Adrenal gland (tissue), 9 donors: ENCODE measurements at regions not wholly inside any gene's neighbourhood (a gene's known extent, or its start where the extent isn't known, plus 50 kb on each side); places are given as distances from the start of the nearest gene placed in this dataset.

Source experiments
- DNase-seq, 7 donors: peaks; one replicate each; pipeline ENCODE4 v3.0.0-alpha.2; 2019 to 2020
- H3K27ac ChIP-seq, 5 donors: fragments of 200-600 bp; sonication (generic) in 4 of 5; 1 replicate in 3 of 5; 2 replicates in 2 of 5; pipeline versions ENCODE4 v1.5.1 to v1.8.0; 2016 to 2020; ENCODE audit warnings: mild to moderate bottlenecking in 1 of 5
- H3K27me3 ChIP-seq: fragments of 200-600 bp; 2 replicates; pipeline ENCODE4 v1.8.0; 2021
- H3K36me3 ChIP-seq, 2 donors: fragments of 200-600 bp; replicated peaks in 1 of 2; 1 replicate in 1 of 2; 2 replicates in 1 of 2; pipeline versions ENCODE4 v1.5.1 to v1.8.0; 2018 to 2022
- H3K4me1 ChIP-seq, 2 donors: fragments of 200-600 bp; replicated peaks in 1 of 2; 1 replicate in 1 of 2; 2 replicates in 1 of 2; pipeline versions ENCODE4 v1.5.1 to v1.8.0; 2018 to 2021
- H3K4me3 ChIP-seq, 4 donors: fragments of 200-600 bp; sonication (generic) in 3 of 4; one replicate each; pipeline ENCODE4 v1.5.1; 2016 to 2018
- H3K9me3 ChIP-seq, 3 donors: fragments of 200-600 bp; sonication (generic) in 1 of 3; replicated peaks in 1 of 3; 1 replicate in 2 of 3; 2 replicates in 1 of 3; pipeline versions ENCODE4 v1.5.1 to v1.8.0; 2016 to 2021
- POLR2A ChIP-seq, 2 donors: fragments of 450-650 bp; IDR thresholded peaks; one replicate each; pipeline ENCODE4 v1.6.1; 2017; ENCODE audit warnings: antibody characterized with exemption in 2 of 2, mild to moderate bottlenecking in 2 of 2, moderate library complexity in 1 of 2
- WGBS, 4 donors: extraction: QIAGEN DNeasy Blood & Tissue Kit in 2 of 4; methylation state at CpG; one replicate each; pipeline versions ENCODE4 v1.1.5 to v1.1.7; 2013 to 2017; 5-methylcytosine and 5-hydroxymethylcytosine counted together
- intact Hi-C, 2 donors: fragments of 100-400 bp; cut with DNase I; formaldehyde crosslinking; loops; one replicate each; pipeline versions ENCODE4 v1.14.1 to v1.15.0; 2022 to 2023
- TF ChIP-seq, protein P1 (sequence below), 6 experiments: fragments of 450-650 bp in 4 of 6; fragments of 200-600 bp in 2 of 6; sonication (generic) in 1 of 6; IDR thresholded peaks; 1 replicate in 5 of 6; 2 replicates in 1 of 6; pipeline versions ENCODE4 v1.5.1 to v1.8.0; 2016 to 2021; ENCODE audit warnings: antibody characterized with exemption in 6 of 6, mild to moderate bottlenecking in 2 of 6, moderate library complexity in 1 of 6
- donor health status: healthy with polysubstance abuse.
- donor health status: Bipolar disorder and iron deficiency.
- donor health status: DM: yes; HTN: yes; CAD: no.
- donor health status: DM: no; HTN: no; CAD: no.
- donor health status: DM: no; HTN: no; CAD: no.

DNA sequence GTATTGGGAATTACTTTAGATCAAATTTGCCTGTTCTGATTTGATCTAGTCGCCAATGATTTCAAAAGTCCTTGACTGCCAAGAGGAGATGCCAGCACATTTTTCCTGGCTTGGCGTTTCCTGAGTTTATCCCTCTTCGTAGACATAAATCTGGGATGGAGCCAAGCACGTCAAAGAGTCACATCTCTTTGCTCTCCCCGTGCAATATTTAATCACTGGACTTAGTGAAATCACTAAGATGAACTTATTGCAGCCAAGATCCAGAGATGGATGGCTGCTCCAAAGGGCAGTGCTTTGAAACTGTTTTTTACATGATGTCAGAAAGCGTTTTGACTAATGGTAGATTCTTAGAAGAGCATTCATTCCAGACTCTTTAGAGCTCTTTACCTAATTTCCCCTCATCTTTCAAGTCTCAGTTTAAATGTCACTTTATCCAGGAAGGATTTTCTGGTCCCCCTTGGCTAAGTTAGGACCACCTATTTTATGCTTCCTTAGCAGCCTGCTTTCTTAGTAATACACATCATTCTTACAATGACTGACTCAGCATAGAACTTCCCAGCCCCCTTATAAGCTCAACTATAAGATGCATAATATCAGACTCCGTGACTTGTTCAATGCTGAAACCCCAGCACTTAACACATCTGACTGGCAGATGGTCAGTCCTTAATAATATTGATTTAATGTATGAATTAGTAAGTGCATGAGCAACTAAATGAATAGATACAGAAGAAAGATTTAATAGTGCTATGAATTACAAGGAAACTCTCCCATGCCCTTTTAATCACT is 94.4 kb upstream of the GREM2 start:
- H3K27me3 ChIP-seq: no peaks in the 10 kb centered on the region
- intact Hi-C loops: no loop called here
- no peak overlapping the region for H3K4me3 ChIP-seq
- 29 to 43% (median 37%) methylated on average over 7 of the region's 7 CpGs for WGBS, 4 donors
- no peaks in the 10 kb centered on the region for H3K4me1 ChIP-seq
- no peak for TF ChIP-seq POLR2A (IDR thresholded peaks at IDR 0.05)
- TF ChIP-seq, protein P1, sequence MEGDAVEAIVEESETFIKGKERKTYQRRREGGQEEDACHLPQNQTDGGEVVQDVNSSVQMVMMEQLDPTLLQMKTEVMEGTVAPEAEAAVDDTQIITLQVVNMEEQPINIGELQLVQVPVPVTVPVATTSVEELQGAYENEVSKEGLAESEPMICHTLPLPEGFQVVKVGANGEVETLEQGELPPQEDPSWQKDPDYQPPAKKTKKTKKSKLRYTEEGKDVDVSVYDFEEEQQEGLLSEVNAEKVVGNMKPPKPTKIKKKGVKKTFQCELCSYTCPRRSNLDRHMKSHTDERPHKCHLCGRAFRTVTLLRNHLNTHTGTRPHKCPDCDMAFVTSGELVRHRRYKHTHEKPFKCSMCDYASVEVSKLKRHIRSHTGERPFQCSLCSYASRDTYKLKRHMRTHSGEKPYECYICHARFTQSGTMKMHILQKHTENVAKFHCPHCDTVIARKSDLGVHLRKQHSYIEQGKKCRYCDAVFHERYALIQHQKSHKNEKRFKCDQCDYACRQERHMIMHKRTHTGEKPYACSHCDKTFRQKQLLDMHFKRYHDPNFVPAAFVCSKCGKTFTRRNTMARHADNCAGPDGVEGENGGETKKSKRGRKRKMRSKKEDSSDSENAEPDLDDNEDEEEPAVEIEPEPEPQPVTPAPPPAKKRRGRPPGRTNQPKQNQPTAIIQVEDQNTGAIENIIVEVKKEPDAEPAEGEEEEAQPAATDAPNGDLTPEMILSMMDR (IDR thresholded peaks at IDR 0.05): no peak
- DNase-seq: peak in 4 of 7 donors; percentile 29 to 56 (median 42)
- H3K9me3 ChIP-seq: no peaks in the 10 kb centered on the region
- H3K36me3 ChIP-seq: no peaks in the 10 kb centered on the region
- H3K27ac ChIP-seq: no peak overlapping the region

DNA sequence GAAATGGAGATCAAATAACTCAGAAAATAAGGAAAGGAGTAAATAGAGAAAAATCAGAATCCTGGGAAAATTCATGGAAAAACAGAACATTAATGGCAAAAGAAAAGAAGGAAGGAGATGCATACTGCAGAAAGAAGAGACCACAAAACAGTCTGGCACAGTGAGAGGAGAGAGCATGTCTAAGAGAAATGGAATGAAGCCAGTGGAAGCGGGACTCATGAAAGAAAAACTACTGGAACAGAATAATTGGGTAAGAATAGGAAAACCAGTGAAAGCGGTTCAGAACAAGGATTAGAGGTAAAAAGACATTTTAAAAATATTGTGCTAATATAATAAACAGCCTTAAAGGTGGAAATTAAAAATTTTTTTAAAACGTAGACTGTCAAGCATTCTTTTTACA is 93.6 kb upstream of the GREM2 start:
- no peak for TF ChIP-seq POLR2A (IDR thresholded peaks at IDR 0.05)
- TF ChIP-seq, protein P1 (IDR thresholded peaks at IDR 0.05): no peak
- 47 to 55% (median 51%) methylated on average over 3 of the region's 3 CpGs for whole genome bisulfite sequencing, 4 donors
- Histone ChIP-seq H3K4me1 (no peaks in the 10 kb centered on the region), H3K4me3 (no peak overlapping the region), H3K27me3 (no peaks in the 10 kb centered on the region), H3K36me3 (no peaks in the 10 kb centered on the region), H3K9me3 (no peaks in the 10 kb centered on the region), H3K27ac (no peak overlapping the region)
- DNase-seq: no peak
- intact Hi-C loops: no loop called here

DNA sequence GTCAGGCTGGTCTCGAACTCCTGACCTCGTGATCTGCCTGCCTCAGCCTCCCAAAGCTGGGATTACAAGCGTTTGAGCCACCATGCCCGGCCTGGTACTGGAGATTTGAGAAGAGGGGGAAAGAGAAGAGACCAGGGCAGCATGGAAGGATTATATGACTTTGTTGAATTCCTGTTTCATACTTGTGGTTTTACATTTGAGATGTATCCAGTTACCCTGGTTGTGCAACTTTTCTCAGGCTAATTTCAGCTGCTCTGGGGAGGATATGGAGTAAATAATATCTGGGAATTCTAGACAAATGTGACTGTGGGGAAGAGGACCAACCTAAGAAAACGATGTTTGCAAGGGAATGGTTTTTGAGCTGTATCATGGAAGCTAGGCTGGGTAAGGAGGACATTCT is 89.5 kb upstream of the GREM2 start:
- TF ChIP-seq, protein P1 (IDR thresholded peaks at IDR 0.05): no peak
- no peak for TF ChIP-seq POLR2A (IDR thresholded peaks at IDR 0.05)
- no peak overlapping the region for H3K4me3 ChIP-seq
- DNase-seq: no peak
- H3K4me1 ChIP-seq: no peaks in the 10 kb centered on the region
- no peaks in the 10 kb centered on the region for H3K36me3 ChIP-seq
- WGBS, 4 donors: 67 to 83% (median 76%) methylated on average over 5 of the region's 5 CpGs
- no peak overlapping the region for H3K27ac ChIP-seq
- no peaks in the 10 kb centered on the region for H3K9me3 ChIP-seq
- intact Hi-C loops: no loop called here
- H3K27me3 ChIP-seq: peaks cover 4% of the 10 kb centered on the region

DNA sequence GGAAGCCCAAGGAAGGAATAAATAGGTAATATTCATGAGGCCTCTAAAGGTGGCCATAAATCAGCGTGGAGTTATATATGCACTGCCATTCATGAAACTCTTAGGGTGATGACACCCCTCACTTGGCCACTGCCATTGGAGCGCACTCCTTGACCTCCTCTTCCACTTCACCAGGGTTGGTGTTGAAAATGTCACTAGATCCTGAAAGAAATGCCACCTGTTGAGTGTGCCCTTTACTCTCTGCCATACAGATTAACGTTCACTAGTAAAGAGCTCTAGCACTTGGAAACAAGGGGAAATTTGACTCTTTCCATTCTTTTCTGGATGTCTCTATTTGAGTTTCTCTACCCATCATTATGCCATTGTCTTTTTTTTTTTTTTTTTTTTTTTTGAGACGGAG is 83.5 kb upstream of the GREM2 start:
- Histone ChIP-seq H3K36me3 (no peaks in the 10 kb centered on the region), H3K4me3 (no peak overlapping the region), H3K9me3 (no peaks in the 10 kb centered on the region), H3K27ac (no peak overlapping the region), H3K4me1 (no peaks in the 10 kb centered on the region), H3K27me3 (peaks cover 9% of the 10 kb centered on the region)
- intact Hi-C loops: loop anchor here in 1 of 2 donors (10.0 kb wide), 1 partner anchor 511 kb away; no protein-coding TSS in a partner anchor
- 77 to 89% (median 86%) methylated on average over 4 of the region's 4 CpGs for WGBS, 4 donors
- TF ChIP-seq POLR2A (IDR thresholded peaks at IDR 0.05): no peak
- TF ChIP-seq, protein P1 (IDR thresholded peaks at IDR 0.05): no peak
- DNase-seq: no peak
